MM.1S (cell line): ENCODE measurements at regions not wholly inside any gene's neighbourhood (a gene's known extent, or its start where the extent isn't known, plus 50 kb on each side); places are given as distances from the start of the nearest gene placed in this dataset.

Source experiments
- CTCF ChIP-seq: fragments of 300-600 bp; sonication (generic); IDR thresholded peaks from 2 replicates; pipeline ENCODE4 v1.5.1; 2016; ENCODE audit warnings: antibody characterized with exemption, low read length, mixed read lengths
- EZH2phosphoT487 ChIP-seq: fragments of 300-600 bp; sonication (generic); IDR thresholded peaks from 2 replicates; pipeline ENCODE4 v1.6.1; 2018; ENCODE audit warnings: antibody characterized with exemption, low read length

DNA sequence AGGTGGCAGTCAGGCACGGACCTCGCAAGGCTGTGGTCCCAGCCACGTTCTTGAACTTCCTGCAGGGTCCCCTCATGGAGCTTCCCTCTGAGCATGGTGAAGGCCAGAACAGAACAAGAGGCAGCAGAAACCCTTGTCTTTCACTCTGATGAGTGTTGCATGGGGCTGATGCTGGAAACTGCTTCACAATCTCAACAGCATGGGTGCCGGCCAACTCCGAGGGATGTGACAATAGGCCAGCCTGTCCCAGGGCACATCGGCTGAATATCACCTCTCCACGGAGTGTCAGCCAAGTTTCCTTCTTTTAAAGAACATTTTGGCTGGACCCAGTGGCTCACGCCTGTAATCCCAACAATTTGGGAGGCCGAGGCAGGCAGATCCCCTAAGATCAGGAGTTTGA is 173.9 kb downstream of the FOXO1 start:
- no peak for TF ChIP-seq CTCF
- TF ChIP-seq EZH2phosphoT487 = no peak
